Mesodermal cell (in vitro differentiated cells): ENCODE measurements at regions not wholly inside any gene's neighbourhood (a gene's known extent, or its start where the extent isn't known, plus 50 kb on each side); places are given as distances from the start of the nearest gene placed in this dataset.

Experiments used
- H3K27ac ChIP-seq: 2 replicates; pipeline ENCODE4 v1.7.0; 2013; ENCODE audit warnings: mild to moderate bottlenecking, low read depth, low read length, moderate library complexity; ENCODE audit not compliant: severe bottlenecking
- H3K36me3 ChIP-seq: 2 replicates; pipeline ENCODE4 v1.7.1; 2013; ENCODE audit warnings: mild to moderate bottlenecking, low read length, moderate library complexity; ENCODE audit not compliant: control insufficient read depth, insufficient read depth
- H3K4me1 ChIP-seq: one replicate; pipeline ENCODE4 v1.7.1; 2013; ENCODE audit warnings: mild to moderate bottlenecking, low read length; ENCODE audit not compliant: insufficient read depth, control insufficient read depth, poor library complexity, severe bottlenecking
- H3K4me3 ChIP-seq: 2 replicates; pipeline ENCODE4 v1.7.0; 2013; ENCODE audit warnings: low read length, control low read depth, mild to moderate bottlenecking; ENCODE audit not compliant: insufficient read depth, poor library complexity, severe bottlenecking; ENCODE audit errors: extremely low read depth
- H3K9me3 ChIP-seq: 2 replicates; pipeline ENCODE4 v1.7.1; 2013; ENCODE audit warnings: mild to moderate bottlenecking, low read length, moderate library complexity; ENCODE audit not compliant: control insufficient read depth
- WGBS, 2 experiments: methylation state at CpG; one replicate each; pipeline ENCODE4 v1.1.5; 2013; ENCODE audit warnings: missing lambda C conversion rate in 2 of 2; ENCODE audit not compliant: insufficient coverage in 2 of 2; 5-methylcytosine and 5-hydroxymethylcytosine counted together

DNA sequence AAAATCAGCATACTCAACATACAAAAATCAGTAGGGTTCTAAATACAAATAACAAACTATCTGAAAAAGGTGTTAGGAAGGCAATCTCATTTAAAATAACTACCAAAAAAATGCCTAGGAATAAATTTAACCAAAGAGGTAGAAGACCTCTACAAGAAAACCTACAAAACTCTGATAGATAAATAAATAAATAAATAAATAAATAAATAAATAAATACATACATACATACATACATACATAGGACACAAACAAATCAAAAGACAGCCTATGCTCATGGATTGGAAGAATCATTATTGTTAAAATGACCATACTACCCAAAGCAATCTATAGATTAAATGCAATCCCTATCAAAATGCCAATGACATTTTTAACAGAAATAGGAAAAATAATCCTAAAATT lies 194.7 kb downstream of the BARHL2 start:
- H3K4me1 ChIP-seq, result no peaks in the 10 kb centered on the region
- no peak overlapping the region for H3K4me3 ChIP-seq
- no peaks in the 10 kb centered on the region for H3K9me3 ChIP-seq
- no peak overlapping the region for H3K27ac ChIP-seq
- no peaks in the 10 kb centered on the region for H3K36me3 ChIP-seq

GRCh38 chr1:90513956-90514355 lies 203.1 kb downstream of the BARHL2 start:
- H3K9me3 ChIP-seq, result no peaks in the 10 kb centered on the region
- H3K27ac ChIP-seq, result no peak overlapping the region
- no peak overlapping the region for H3K4me3 ChIP-seq
- no peaks in the 10 kb centered on the region for H3K36me3 ChIP-seq
- H3K4me1 ChIP-seq, result no peaks in the 10 kb centered on the region
- 90 to 92% methylated on average over 2 to 4 of the region's 5 CpGs for WGBS, 2 experiments

- Histone ChIP-seq H3K4me3 (no peak overlapping the region), H3K27ac (no peak overlapping the region), H3K4me1 (no peaks in the 10 kb centered on the region), H3K9me3 (no peaks in the 10 kb centered on the region), H3K36me3 (no peaks in the 10 kb centered on the region)
- WGBS, 2 experiments, result no CpG with 5 or more reads among the region's 3 CpGs
Observed at GRCh38 chr1:90512441-90512840, 204.7 kb downstream of the BARHL2 start.

GRCh38 chr1:90510143-90510542 lies 207.0 kb downstream of the BARHL2 start:
- no peaks in the 10 kb centered on the region for H3K4me1 ChIP-seq
- no peaks in the 10 kb centered on the region for H3K36me3 ChIP-seq
- no peaks in the 10 kb centered on the region for H3K9me3 ChIP-seq
- no peak overlapping the region for H3K4me3 ChIP-seq
- H3K27ac ChIP-seq, result no peak overlapping the region
- WGBS, 2 experiments, result 65 to 83% methylated on average over 2 of the region's 3 CpGs

DNA sequence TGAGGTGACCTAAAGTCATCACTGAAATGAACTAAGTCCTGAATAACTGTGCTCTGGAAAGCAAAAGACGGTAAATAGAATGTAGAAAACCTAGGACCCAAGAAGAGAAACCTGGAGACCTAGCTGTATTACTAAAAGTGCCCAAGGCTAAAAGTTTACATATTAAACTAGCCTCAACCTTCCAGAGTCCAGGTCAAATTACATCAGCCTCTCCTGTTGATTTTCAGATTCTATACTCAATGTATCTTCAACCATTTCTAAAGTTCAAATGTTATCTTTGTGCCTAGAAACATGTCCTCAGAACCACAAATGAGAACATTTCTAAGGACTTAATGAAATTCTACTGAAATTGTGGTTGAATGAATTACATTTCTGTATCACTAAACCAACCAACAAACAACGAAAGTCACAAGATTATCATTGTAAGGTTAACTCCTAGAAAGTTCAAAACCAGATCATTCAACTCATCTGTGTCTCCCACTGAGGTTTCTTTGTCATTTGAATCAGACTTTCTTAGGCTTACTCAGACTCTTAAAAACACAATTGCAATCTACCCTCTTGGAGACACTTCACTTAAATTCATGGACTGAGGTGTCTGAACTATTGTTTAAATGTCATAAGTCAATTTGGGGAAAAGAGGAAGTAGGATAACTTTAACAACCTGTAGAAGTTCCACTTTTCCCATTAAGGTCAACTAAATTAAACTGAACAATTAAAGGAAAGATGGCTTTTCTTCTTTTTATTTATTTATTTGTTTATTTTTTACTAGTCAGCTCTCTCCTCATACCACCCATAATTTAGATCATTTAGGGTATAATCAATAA lies 207.7 kb downstream of the BARHL2 start:
- Histone ChIP-seq H3K27ac (no peak overlapping the region), H3K9me3 (no peaks in the 10 kb centered on the region), H3K4me1 (peaks cover 1% of the 10 kb centered on the region), H3K36me3 (no peaks in the 10 kb centered on the region), H3K4me3 (no peak overlapping the region)
- WGBS, 2 experiments, result 89% methylated on average over 1 of the region's 2 CpGs; no CpG with 5 or more reads in 1 of the 2 experiments

- no peak overlapping the region for H3K27ac ChIP-seq
- no peak overlapping the region for H3K4me3 ChIP-seq
- no peaks in the 10 kb centered on the region for H3K9me3 ChIP-seq
- WGBS, 2 experiments, result 75 to 100% methylated on average over 1 of the region's 2 CpGs
- peaks cover 3% of the 10 kb centered on the region for H3K4me1 ChIP-seq
- H3K36me3 ChIP-seq, result no peaks in the 10 kb centered on the region
Observed at GRCh38 chr1:90508376-90509167, 208.5 kb downstream of the BARHL2 start.

DNA sequence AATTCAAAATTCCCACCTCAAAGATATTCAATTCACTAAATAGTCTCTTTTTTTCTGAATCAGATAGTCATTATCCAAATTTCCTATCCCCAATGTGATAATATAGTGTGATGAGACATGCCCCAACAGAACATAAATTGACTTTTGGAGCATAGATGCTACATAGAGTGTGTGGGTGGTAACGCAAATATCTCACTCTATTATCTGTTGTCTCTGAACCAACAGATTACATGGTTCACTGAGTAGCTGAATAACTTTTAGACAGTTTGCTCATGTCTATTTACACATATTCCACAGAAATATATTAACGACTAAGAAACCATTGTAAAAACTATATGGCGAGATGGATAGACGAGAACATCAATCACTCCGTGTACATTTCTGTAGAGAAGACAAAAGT lies 209.9 kb downstream of the BARHL2 start:
- peaks cover 3% of the 10 kb centered on the region for H3K4me1 ChIP-seq
- no peaks in the 10 kb centered on the region for H3K36me3 ChIP-seq
- 100% methylated on average over 2 of the region's 5 CpGs; no CpG with 5 or more reads in 1 of the 2 experiments for WGBS, 2 experiments
- no peak overlapping the region for H3K27ac ChIP-seq
- no peak overlapping the region for H3K4me3 ChIP-seq
- H3K9me3 ChIP-seq, result no peaks in the 10 kb centered on the region

GRCh38 chr1:90505806-90506205 lies 211.3 kb downstream of the BARHL2 start:
- Histone ChIP-seq H3K9me3 (no peaks in the 10 kb centered on the region), H3K4me1 (peaks cover 3% of the 10 kb centered on the region), H3K36me3 (no peaks in the 10 kb centered on the region), H3K27ac (no peak overlapping the region), H3K4me3 (no peak overlapping the region)
- no CpG with 5 or more reads among the region's 2 CpGs for WGBS, 2 experiments

DNA sequence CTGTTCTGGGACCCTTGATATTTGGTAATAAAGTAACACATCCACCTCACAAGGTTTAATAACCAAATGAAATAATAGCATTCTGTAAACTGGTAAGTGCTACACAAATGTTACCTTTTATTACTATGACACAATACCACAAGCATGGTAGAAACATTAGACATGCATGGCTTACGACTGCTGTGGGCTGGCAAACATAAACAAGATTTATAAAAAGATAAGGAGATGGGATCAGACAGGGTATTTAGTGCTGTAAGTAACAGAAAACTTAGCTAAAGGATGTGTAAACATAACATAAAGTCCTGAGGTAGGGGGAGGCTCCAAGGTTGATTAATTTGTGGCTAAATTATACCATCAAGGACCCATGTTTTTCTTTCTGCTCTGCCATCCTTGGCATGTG lies 212.6 kb downstream of the BARHL2 start:
- Histone ChIP-seq H3K4me1 (peaks cover 3% of the 10 kb centered on the region), H3K27ac (no peak overlapping the region), H3K36me3 (no peaks in the 10 kb centered on the region), H3K9me3 (no peaks in the 10 kb centered on the region), H3K4me3 (no peak overlapping the region)
- WGBS, 2 experiments, result no CpG with 5 or more reads among the region's 1 CpG

DNA sequence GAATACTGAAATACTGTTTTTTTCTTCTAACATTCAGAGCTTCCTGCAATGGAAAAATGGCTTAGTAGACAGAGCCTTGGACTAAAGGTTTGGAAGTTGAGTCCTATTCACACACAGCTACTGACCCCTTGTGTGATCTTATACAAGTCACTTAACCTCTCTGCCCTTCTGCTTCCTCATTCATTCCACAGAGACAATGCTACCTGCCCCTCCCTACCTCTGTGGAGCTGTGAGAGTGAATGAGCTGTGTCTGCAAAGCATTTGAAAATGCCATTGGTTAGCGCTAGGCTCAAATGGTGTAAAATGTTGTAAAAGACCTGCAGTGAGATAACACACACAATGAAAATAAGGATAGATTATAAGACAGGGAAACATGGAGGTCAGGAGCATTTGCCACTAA lies 214.4 kb downstream of the BARHL2 start:
- peaks cover 3% of the 10 kb centered on the region for H3K4me1 ChIP-seq
- WGBS, 2 experiments, result no CpG with 5 or more reads among the region's 1 CpG
- no peak overlapping the region for H3K27ac ChIP-seq
- no peaks in the 10 kb centered on the region for H3K9me3 ChIP-seq
- H3K36me3 ChIP-seq, result no peaks in the 10 kb centered on the region
- no peak overlapping the region for H3K4me3 ChIP-seq

DNA sequence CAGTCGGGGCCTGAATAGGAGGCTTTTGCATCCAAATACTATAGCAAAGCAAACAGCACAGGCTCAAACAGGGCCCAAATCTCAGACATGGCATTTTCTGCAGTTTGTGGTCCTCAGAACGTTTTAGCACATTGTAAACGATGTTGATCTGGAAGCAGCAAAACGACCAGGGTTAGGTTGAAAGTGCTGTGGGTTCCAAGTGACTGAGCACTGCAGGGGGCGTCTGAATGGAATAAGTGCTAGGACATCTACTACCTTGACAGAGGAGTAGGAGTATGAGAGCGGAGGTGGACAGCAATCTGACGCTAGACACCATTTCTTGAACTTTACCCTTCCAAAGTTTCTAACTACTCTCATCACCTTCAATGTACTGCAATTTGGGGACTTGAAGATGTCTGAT lies 214.9 kb downstream of the BARHL2 start:
- Histone ChIP-seq H3K9me3 (no peaks in the 10 kb centered on the region), H3K4me3 (no peak overlapping the region), H3K27ac (no peak overlapping the region), H3K36me3 (no peaks in the 10 kb centered on the region), H3K4me1 (peaks cover 3% of the 10 kb centered on the region)
- 22 to 36% methylated on average over 3 of the region's 7 CpGs for WGBS, 2 experiments
